ENCODE measurements at regions not wholly inside any gene's neighbourhood (a gene's known extent, or its start where the extent isn't known, plus 50 kb on each side); places are given as distances from the start of the nearest gene placed in this dataset.

- DNase-seq = no peak
Observed at GRCh38 chr5:51279983-51280706, 103.1 kb upstream of the ISL1 start.

- no peak for DNase-seq
Observed at GRCh38 chr5:51286046-51286445, 97.2 kb upstream of the ISL1 start.

GRCh38 chr5:51302343-51302742 is 80.9 kb upstream of the ISL1 start:
- no peak for DNase-seq

DNA sequence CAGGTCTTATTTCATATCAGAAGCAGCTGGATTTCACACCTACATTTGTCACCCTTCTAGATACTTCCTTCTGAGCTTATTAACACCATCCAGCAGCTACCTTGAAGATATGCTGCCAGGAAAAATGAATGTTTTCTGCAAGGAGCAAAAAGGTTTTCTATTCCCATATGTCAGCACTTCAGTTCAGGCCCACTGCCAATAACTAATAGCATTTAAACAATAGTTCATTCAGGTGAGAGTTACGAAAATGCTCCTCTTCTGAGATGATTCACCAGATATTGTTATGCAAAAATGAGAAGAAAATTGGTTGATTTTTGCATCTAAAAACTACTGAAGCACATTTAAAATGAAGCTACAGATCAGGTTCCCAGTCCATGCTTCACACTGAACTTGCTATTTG is 56.4 kb upstream of the ISL1 start:
- DNase-seq = no peak
